Vagina (tissue), 2 donors: ENCODE measurements at regions not wholly inside any gene's neighbourhood (a gene's known extent, or its start where the extent isn't known, plus 50 kb on each side); places are given as distances from the start of the nearest gene placed in this dataset.

ENCODE experiments used
- DNase-seq, 2 donors: peaks; one replicate each; pipeline ENCODE4 v3.0.0-alpha.2; 2017; ENCODE audit errors: extremely low spot score in 2 of 2
- H3K27ac ChIP-seq: fragments of 200-600 bp; sonication (generic); one replicate; pipeline ENCODE4 v1.5.1; 2019
- H3K27me3 ChIP-seq: fragments of 200-600 bp; sonication (generic); one replicate; pipeline ENCODE4 v1.5.1; 2019
- H3K36me3 ChIP-seq, 2 donors: fragments of 200-600 bp; sonication (generic); one replicate each; pipeline ENCODE4 v1.5.1; 2017 to 2019
- H3K4me1 ChIP-seq: fragments of 200-600 bp; sonication (generic); one replicate; pipeline ENCODE4 v1.5.1; 2019
- H3K4me3 ChIP-seq, 2 donors: fragments of 200-600 bp; sonication (generic); 1 replicate in 1 of 2; 2 replicates in 1 of 2; pipeline ENCODE4 v1.5.1; 2016 to 2019
- H3K9me3 ChIP-seq: fragments of 200-600 bp; sonication (generic); one replicate; pipeline ENCODE4 v1.5.1; 2019
- CTCF ChIP-seq, 3 experiments: fragments of 450-650 bp in 2 of 3; fragments of 200-600 bp in 1 of 3; sonication (generic) in 1 of 3; IDR thresholded peaks; one replicate each; pipeline ENCODE4 v1.5.1; 2017 to 2019; ENCODE audit warnings: antibody characterized with exemption in 3 of 3, mild to moderate bottlenecking in 2 of 3, moderate library complexity in 2 of 3
- POLR2A ChIP-seq, 2 donors: fragments of 450-650 bp; IDR thresholded peaks; one replicate each; pipeline ENCODE4 v1.6.1; 2017; ENCODE audit warnings: antibody characterized with exemption in 2 of 2, mild to moderate bottlenecking in 2 of 2, moderate library complexity in 2 of 2
- POLR2AphosphoS5 ChIP-seq, 2 donors: sonication (generic); formaldehyde crosslinking; IDR thresholded peaks; one replicate each; pipeline ENCODE4 v1.9.0; 2017; ENCODE audit warnings: antibody characterized with exemption in 2 of 2, mild to moderate bottlenecking in 2 of 2, low read depth in 1 of 2; ENCODE audit not compliant: insufficient read depth in 1 of 2
- intact Hi-C: fragments of 100-400 bp; cut with DNase I; formaldehyde crosslinking; loops from one replicate; pipeline ENCODE4 v1.15.1; 2023

GRCh38 chr13:59337070-59337469 is 826.7 kb downstream of the DIAPH3 start:
- no peak for DNase-seq
- no peaks in the 10 kb centered on the region for H3K4me1 ChIP-seq
- intact Hi-C loops: no loop called here
- H3K27me3 ChIP-seq: no peaks in the 10 kb centered on the region
- no peak overlapping the region for H3K4me3 ChIP-seq
- TF ChIP-seq POLR2A (IDR thresholded peaks at IDR 0.05) (no peak), CTCF (IDR thresholded peaks at IDR 0.05) (no peak), POLR2AphosphoS5 (IDR thresholded peaks at IDR 0.05; ENCODE audit: insufficient read depth in 1 of 2, low read depth in 1 of 2) (no peak)
- no peaks in the 10 kb centered on the region for H3K36me3 ChIP-seq
- no peaks in the 10 kb centered on the region for H3K9me3 ChIP-seq
- no peak overlapping the region for H3K27ac ChIP-seq

DNA sequence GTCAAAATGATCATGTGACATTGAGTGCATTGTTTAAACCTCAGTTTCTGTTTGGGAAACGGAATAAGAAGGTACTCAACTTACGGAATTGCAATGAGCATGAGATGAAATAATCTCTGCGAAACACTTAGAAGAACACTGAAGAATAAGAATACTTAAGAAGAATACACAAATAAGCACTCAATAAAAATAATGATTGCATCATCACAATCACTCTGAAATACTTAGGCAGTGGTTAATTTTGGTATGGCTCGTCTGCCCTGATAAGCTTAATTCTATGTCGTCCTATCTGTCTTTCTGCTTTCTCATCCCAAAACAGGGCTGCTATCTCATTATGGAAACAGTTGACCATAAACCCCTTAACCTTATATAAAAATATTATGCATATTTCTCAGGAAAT is 823.6 kb downstream of the DIAPH3 start:
- no peaks in the 10 kb centered on the region for H3K36me3 ChIP-seq
- no peak for TF ChIP-seq CTCF (IDR thresholded peaks at IDR 0.05)
- TF ChIP-seq POLR2A (IDR thresholded peaks at IDR 0.05): no peak
- TF ChIP-seq POLR2AphosphoS5 (IDR thresholded peaks at IDR 0.05; ENCODE audit: insufficient read depth in 1 of 2, low read depth in 1 of 2): no peak
- intact Hi-C loops: no loop called here
- no peaks in the 10 kb centered on the region for H3K27me3 ChIP-seq
- DNase-seq: no peak
- no peaks in the 10 kb centered on the region for H3K4me1 ChIP-seq
- no peak overlapping the region for H3K27ac ChIP-seq
- H3K4me3 ChIP-seq: no peak overlapping the region
- H3K9me3 ChIP-seq: no peaks in the 10 kb centered on the region

GRCh38 chr13:59340581-59340980 is 823.1 kb downstream of the DIAPH3 start:
- H3K27me3 ChIP-seq: no peaks in the 10 kb centered on the region
- no peak for DNase-seq
- H3K9me3 ChIP-seq: no peaks in the 10 kb centered on the region

DNA sequence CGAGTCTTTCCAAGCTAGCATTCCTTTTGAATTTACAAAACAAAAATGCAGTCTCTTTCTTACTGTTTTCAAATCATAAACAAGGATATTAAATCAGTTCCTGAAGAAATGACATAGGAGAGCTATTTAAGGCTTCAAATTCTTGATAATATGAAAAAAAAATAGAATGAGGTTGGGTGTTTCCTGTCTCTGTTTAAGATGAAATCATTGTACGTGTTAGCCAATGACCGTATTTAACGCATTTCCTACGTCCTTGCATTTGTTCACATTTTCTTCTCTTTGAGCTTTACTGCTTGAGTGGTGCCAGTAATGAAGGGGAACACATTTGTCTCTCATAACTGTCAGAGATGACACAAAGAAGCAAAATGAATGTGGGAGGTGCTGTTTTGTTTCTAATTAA is 821.3 kb downstream of the DIAPH3 start:
- no peak for DNase-seq
- H3K27ac ChIP-seq: no peak overlapping the region
- no peaks in the 10 kb centered on the region for H3K36me3 ChIP-seq
- no peak for TF ChIP-seq POLR2A (IDR thresholded peaks at IDR 0.05)
- no peak for TF ChIP-seq CTCF (IDR thresholded peaks at IDR 0.05)
- intact Hi-C loops: no loop called here
- H3K9me3 ChIP-seq: no peaks in the 10 kb centered on the region
- no peaks in the 10 kb centered on the region for H3K27me3 ChIP-seq
- H3K4me1 ChIP-seq: no peaks in the 10 kb centered on the region
- H3K4me3 ChIP-seq: no peak overlapping the region

More at GRCh38 chr13:59340581-59340980, 823.1 kb downstream of the DIAPH3 start:
- H3K27ac ChIP-seq: no peak overlapping the region
- no peaks in the 10 kb centered on the region for H3K4me1 ChIP-seq
- H3K36me3 ChIP-seq: no peaks in the 10 kb centered on the region
- TF ChIP-seq POLR2A (IDR thresholded peaks at IDR 0.05) (no peak), CTCF (IDR thresholded peaks at IDR 0.05) (no peak), POLR2AphosphoS5 (IDR thresholded peaks at IDR 0.05; ENCODE audit: insufficient read depth in 1 of 2, low read depth in 1 of 2) (no peak)
- intact Hi-C loops: no loop called here
- no peak overlapping the region for H3K4me3 ChIP-seq

DNA sequence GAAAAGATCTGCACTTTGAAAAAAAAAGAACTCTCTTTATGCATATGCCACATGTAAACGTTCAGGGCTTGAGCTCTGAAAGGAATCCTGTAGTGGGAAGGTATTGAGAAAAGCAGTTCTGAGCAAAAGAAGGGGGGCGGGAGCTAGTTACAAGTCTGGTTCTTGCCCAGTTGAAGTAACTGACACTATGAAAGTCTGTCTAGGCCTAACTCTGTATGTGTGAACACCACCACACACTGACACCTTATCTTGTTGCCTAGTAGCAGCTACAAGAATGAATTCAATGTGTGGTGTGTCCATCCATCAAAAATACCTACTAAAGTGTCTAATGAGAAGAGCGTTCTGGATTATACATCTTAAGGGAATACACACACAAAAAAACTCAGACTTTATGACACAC is 820.6 kb downstream of the DIAPH3 start:
- no peak overlapping the region for H3K4me3 ChIP-seq
- H3K36me3 ChIP-seq: no peaks in the 10 kb centered on the region
- no peaks in the 10 kb centered on the region for H3K27me3 ChIP-seq
- no peaks in the 10 kb centered on the region for H3K4me1 ChIP-seq
- TF ChIP-seq CTCF (IDR thresholded peaks at IDR 0.05) (no peak), POLR2A (IDR thresholded peaks at IDR 0.05) (no peak)
- intact Hi-C loops: no loop called here
- DNase-seq: no peak
- H3K27ac ChIP-seq: no peak overlapping the region
- H3K9me3 ChIP-seq: no peaks in the 10 kb centered on the region
